ENCODE measurements at regions not wholly inside any gene's neighbourhood (a gene's known extent, or its start where the extent isn't known, plus 50 kb on each side); places are given as distances from the start of the nearest gene placed in this dataset.

GRCh38 chr4:179977378-179977777 lies 2265.8 kb upstream of the TENM3 start:
- no peak for FAIRE-seq

DNA sequence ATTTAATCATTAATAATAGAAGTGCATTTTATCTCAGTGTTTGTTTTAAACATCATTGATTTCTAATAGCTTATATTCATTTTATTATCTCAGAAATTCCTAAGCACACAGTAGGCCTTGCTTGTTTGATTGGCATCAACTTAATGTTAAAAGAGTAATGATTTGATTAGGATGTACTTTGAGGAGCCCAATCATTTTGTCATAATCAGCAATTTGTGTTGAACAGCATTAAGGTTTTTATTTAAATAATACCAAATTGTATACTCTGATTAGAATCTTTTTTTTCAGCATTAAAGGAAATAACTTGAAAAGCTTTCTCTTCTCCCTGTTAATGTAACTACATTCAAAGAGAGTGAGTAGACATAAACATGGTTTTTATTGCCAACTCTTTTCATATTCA lies 2262.0 kb upstream of the TENM3 start:
- FAIRE-seq: no peak

- FAIRE-seq: no peak
Measured at GRCh38 chr4:179989975-179990374, 2253.2 kb upstream of the TENM3 start.

GRCh38 chr4:180009316-180009715 lies 2233.9 kb upstream of the TENM3 start:
- no peak for FAIRE-seq

DNA sequence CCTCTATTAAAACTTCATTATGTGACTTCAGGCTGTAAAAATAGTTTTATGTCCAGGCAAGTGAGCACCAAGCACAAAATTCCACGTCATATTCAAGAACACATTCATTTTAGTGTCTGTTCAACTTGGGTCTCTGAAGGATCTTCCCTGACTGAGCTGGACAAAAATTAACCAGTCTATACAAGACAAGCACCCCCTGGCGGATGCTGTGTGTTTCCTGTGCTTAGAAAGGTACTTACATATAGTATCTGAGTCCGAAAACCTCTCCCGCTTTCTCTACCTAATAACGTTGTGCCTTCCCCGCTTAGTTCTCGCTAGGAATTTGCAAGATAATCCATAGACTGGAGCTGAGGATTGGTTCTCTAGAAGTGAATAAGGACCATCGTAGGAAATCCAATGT lies 2214.5 kb upstream of the TENM3 start:
- FAIRE-seq: no peak

DNA sequence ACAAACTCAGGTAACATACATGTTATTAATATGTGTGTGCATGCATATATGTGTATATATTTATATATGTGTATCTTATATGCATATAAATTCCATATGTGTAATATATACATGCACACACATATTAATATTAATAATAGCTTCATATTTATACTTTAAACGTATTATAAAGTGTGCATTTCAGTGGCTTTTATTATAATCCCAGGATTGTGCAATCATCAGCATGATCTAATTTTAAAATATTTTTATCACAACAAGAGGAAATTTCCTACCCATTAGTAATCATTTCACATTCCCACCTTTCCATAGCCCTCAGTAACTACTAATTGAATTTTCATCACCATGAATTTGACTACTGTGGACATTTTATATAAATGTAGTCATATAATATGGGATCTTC lies 2211.9 kb upstream of the TENM3 start:
- FAIRE-seq: no peak

GRCh38 chr4:180041576-180041975 lies 2201.6 kb upstream of the TENM3 start:
- no peak for FAIRE-seq

DNA sequence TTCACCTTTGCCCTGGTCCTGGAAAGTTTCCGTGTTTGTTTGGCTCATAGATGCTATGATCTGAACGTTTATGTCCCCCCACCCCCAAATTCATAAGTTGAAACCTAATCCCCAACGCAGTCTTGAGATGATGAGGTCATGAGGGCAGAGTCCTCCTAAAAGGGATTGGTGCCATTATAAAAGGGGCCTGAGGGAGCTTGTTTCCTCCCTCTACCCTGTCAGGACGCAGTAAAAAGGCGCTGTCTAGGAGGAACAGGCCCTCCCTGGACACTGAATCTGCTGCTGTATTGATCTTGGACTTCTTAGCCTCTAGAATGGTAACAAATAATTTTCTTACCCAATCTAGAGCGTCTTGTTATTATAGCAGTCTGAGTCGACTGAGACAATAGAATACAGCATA lies 2190.6 kb upstream of the TENM3 start:
- FAIRE-seq: no peak

DNA sequence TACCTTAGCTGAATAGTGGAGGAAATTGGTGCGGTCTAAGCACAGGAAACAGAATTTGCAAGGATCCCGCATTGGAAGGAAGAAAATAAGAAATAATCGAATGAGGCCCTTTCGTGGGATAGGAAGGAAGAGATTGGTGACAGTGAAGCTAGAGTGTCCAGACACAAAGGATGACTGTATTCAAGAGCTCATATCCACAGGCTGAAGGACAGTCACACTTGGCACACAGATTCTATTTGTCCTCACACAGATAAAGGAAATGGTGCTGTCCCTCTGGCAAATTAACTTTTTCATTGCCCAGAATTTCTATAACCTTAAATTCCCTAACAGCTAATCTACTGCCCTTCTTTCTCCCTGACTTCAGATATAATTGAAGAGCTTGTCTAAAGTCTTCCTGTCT lies 2188.9 kb upstream of the TENM3 start:
- no peak for FAIRE-seq

GRCh38 chr4:180057299-180057721 lies 2185.9 kb upstream of the TENM3 start:
- no peak for FAIRE-seq

GRCh38 chr4:180057891-180058671 lies 2185.1 kb upstream of the TENM3 start:
- FAIRE-seq: no peak

DNA sequence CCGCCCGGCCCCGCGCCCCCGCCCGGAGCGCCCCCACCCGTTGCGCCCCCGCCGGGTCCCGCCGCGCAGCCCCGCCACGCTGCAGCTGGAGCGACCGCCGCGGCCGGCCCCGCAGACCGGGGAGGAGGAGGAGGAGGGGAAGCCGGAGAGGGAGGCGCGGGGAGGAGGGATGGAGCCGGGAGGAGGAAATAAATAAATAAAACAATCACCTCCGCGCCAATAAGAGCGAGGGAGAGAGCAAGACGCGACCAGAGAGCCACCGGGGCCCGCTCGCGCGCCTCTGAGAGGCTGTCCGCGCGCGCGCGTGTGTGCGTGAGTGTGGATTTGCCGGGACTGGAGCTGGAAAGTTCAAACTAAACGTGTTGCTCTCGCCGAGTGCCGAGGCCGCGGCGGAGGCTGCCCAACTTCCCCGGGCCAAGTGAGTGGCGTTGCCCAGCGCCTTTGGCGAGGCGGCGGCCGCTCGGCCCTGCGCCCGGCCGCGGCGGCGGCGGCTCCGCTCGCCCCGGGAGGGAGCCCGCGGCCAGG lies 2184.4 kb upstream of the TENM3 start:
- no peak for FAIRE-seq

GRCh38 chr4:180059216-180059881 lies 2183.9 kb upstream of the TENM3 start:
- no peak for FAIRE-seq

GRCh38 chr4:180060159-180060889 lies 2182.9 kb upstream of the TENM3 start:
- no peak for FAIRE-seq

GRCh38 chr4:180081072-180081471 lies 2162.1 kb upstream of the TENM3 start:
- FAIRE-seq: no peak

DNA sequence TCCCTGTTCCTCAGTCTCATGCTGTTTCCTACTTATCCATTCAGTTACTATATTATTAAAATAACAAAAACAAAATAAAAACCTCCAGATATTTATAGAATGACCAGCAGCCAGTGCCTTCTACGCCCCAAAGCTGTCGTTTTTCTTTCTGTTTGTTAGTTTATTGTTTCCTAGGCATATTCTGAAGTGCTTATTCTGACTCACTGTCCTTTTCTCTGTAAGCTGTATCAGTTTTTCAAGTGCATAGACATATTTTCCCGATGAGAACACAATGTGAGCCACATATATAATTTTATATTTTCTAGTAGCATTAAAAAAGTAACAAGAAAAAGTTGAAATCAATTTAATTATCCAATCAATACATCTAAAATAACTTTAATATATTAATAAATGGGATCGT lies 2158.6 kb upstream of the TENM3 start:
- FAIRE-seq: no peak

GRCh38 chr4:180086480-180087190 lies 2156.6 kb upstream of the TENM3 start:
- FAIRE-seq: no peak

DNA sequence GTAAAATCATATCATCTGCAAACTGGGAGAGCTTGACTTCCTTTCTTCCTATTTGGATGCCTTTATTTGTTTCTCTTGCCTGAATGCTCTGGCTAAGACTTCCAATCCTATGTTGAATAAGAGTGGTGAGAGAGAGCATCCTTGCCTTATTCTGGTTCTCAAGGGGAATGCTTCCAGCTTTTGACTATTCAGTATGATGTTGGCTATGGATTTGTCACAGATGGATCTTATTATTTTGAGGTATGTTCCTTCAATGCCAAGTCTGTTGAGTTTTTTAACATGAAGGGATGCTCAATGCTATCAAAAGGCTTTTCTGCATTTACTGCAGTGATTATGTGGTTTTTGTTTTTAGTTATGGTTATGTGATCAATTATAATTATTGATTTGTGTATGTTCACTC lies 2144.6 kb upstream of the TENM3 start:
- no peak for FAIRE-seq

DNA sequence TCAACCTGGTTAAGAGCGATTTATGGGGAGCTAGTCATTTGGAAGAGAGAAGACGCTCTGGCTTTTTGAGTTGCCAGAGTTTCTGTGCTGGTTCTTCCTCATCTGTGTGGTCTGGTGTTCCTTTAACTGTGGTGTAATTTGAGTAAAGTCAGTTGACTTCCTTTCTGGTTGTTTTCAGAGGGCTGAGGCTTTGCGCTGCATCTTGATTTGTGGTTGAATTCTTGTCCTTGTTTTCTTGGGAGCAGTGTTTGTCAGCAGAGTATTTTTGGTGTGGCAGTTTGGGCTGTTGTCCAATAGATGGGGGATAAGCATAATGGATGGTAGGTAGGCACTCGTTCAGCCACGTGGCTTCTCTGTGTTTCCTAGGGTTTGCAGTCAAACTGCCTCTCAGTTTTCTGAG lies 2143.2 kb upstream of the TENM3 start:
- no peak for FAIRE-seq

DNA sequence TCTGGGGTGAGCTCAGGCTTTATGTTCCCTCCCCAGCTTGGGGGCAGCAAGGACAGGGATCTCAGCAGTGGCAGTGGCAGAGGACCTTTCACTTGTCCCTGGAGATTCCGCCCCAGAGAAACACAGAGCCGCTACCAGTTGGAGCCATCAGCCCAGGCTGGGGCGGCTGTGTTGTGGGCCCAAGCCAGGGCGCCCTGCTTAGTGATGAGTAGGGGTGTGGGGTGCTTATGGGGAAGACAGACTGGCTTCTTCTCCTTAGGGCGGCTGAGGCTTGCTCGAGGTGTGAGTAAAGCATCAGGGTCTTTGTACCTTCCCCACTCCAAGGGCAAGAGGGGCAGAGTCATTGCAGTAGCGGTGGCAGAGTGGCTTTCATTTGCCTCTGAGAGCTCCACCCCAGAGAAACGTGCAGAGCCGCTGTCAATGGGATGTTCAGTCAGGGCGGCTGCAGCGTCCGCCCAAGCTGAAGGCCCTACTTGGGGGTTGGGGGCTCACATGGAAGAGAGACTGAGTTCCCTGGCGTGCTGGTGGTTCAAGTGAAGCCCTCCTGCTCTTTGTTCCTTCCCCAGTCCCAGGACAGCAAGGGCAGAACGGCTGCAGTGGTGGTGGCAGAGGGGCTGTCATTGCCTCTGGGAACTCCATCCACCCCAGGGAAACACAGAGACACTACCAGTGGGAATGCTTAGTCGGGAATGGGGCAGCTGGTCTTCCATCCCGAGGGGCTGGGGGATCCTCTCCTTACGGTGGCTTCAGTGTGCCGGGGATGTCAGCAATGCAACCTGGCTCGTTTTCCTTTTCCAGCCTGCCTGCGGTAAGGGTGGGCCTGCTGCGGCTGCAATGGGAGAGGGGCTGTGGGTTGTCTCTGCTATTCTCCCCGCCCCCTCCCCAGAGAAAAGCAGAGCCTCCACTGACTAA lies 2142.5 kb upstream of the TENM3 start:
- FAIRE-seq: no peak

GRCh38 chr4:180101348-180102083 lies 2141.7 kb upstream of the TENM3 start:
- no peak for FAIRE-seq
